B cell (primary cell): ENCODE measurements at regions not wholly inside any gene's neighbourhood (a gene's known extent, or its start where the extent isn't known, plus 50 kb on each side); places are given as distances from the start of the nearest gene placed in this dataset.

Experiments
- ATAC-seq: fragments of 200-7000 bp; cut with Tn5 transposase; one replicate; pipeline ENCODE4 v1.10.0; 2021; ENCODE audit warnings: low read depth, mild to moderate bottlenecking, moderate number of reproducible peaks, moderate library complexity
- CTCF ChIA-PET: fragments of 350-600 bp; sonication (Branson Sonifier 250); formaldehyde crosslinking; loops from one replicate; lab custom pipeline; 2021; ENCODE audit warnings: antibody characterized with exemption, inconsistent platforms; lab: Charles Lee
- POLR2A ChIA-PET: fragments of 350-600 bp; sonication (Branson Sonifier 250); formaldehyde crosslinking; loops from one replicate; lab custom pipeline; 2021; ENCODE audit warnings: antibody characterized with exemption; lab: Charles Lee
- DNase-seq: peaks from one replicate; pipeline ENCODE4 v3.0.0; 2013
- H2AFZ ChIP-seq: 2 replicates; pipeline ENCODE4 v1.6.1; 2012; ENCODE audit warnings: mild to moderate bottlenecking, low read depth, low read length; ENCODE audit not compliant: insufficient read depth, poor library complexity, severe bottlenecking
- H3K27ac ChIP-seq, 2 donors: 1 replicate in 1 of 2; 2 replicates in 1 of 2; pipeline ENCODE4 v1.5.1; 2012 to 2013; ENCODE audit warnings: low read length in 2 of 2, mild to moderate bottlenecking in 2 of 2, moderate library complexity in 1 of 2
- H3K27me3 ChIP-seq, 4 experiments: fragments of 200-600 bp in 1 of 4; sonication (generic) in 1 of 4; replicated peaks in 1 of 4; 1 replicate in 2 of 4; 2 replicates in 2 of 4; pipeline versions ENCODE4 v1.6.1 to v1.7.0; 2013 to 2016; ENCODE audit warnings: low read length in 3 of 4, mild to moderate bottlenecking in 2 of 4, mixed read lengths in 1 of 4, moderate library complexity in 1 of 4; ENCODE audit not compliant: insufficient read depth in 4 of 4, control insufficient read depth in 3 of 4; ENCODE audit errors: control extremely low read depth in 1 of 4
- H3K36me3 ChIP-seq, 2 experiments: replicated peaks in 1 of 2; 1 replicate in 1 of 2; 2 replicates in 1 of 2; pipeline versions ENCODE4 v1.6.1 to v1.7.1; 2013; ENCODE audit warnings: low read length in 1 of 2; ENCODE audit not compliant: insufficient read depth in 2 of 2, control insufficient read depth in 1 of 2; ENCODE audit errors: control extremely low read depth in 1 of 2, extremely low read depth in 1 of 2
- H3K4me1 ChIP-seq, 2 donors: fragments of 200-600 bp in 1 of 2; sonication (generic) in 1 of 2; 1 replicate in 1 of 2; 2 replicates in 1 of 2; pipeline versions ENCODE4 v1.5.1 to v1.6.1; 2013 to 2017; ENCODE audit warnings: low read length in 2 of 2; ENCODE audit not compliant: control insufficient read depth in 2 of 2, insufficient read depth in 2 of 2
- H3K4me2 ChIP-seq: replicated peaks from 2 replicates; pipeline ENCODE3; 2012; ENCODE audit warnings: mild to moderate bottlenecking, low read depth, low read length; ENCODE audit not compliant: poor library complexity, severe bottlenecking
- H3K4me3 ChIP-seq, 5 experiments: fragments of 200-600 bp in 1 of 5; sonication (generic) in 1 of 5; 1 replicate in 3 of 5; 2 replicates in 2 of 5; pipeline versions ENCODE4 v1.5.1 to v1.7.0; 2011 to 2016; ENCODE audit warnings: low read length in 4 of 5, mild to moderate bottlenecking in 4 of 5, low read depth in 2 of 5, control low read depth in 1 of 5, moderate library complexity in 1 of 5; ENCODE audit not compliant: insufficient read depth in 1 of 5; ENCODE audit errors: control extremely low read depth in 1 of 5, extremely low read depth in 1 of 5
- H3K79me2 ChIP-seq: fragments of 200-600 bp; sonication (generic); one replicate; pipeline ENCODE4 v1.6.0; 2016; ENCODE audit warnings: low read length; ENCODE audit not compliant: control insufficient read depth, insufficient read depth
- H3K9ac ChIP-seq: fragments of 200-600 bp; sonication (generic); 2 replicates; pipeline ENCODE4 v1.6.1; 2017; ENCODE audit warnings: mild to moderate bottlenecking, low read length, moderate library complexity
- H3K9me3 ChIP-seq, 3 donors: one replicate each; pipeline versions ENCODE4 v1.6.1 to v1.7.1; 2013; ENCODE audit warnings: low read length in 2 of 3; ENCODE audit not compliant: control insufficient read depth in 2 of 3, insufficient read depth in 1 of 3; ENCODE audit errors: control extremely low read depth in 1 of 3
- H4K20me1 ChIP-seq: 2 replicates; pipeline ENCODE4 v1.6.0; 2012; ENCODE audit warnings: mild to moderate bottlenecking, low read length; ENCODE audit not compliant: insufficient read depth, control insufficient read depth, poor library complexity, severe bottlenecking
- H3K27ac Mint-ChIP-seq: one replicate; pipeline ENCODE4 v1.8.0; 2021; ENCODE audit warnings: mixed read lengths
- H3K27me3 Mint-ChIP-seq: one replicate; pipeline ENCODE4 v1.8.0; 2021; ENCODE audit warnings: mixed read lengths
- H3K4me1 Mint-ChIP-seq: one replicate; pipeline ENCODE4 v1.8.0; 2021; ENCODE audit warnings: mixed read lengths
- H3K4me3 Mint-ChIP-seq: one replicate; pipeline ENCODE4 v1.8.0; 2021; ENCODE audit warnings: mixed read lengths
- H3K9me3 Mint-ChIP-seq: one replicate; pipeline ENCODE4 v1.8.0; 2022; ENCODE audit warnings: mixed read lengths; ENCODE audit not compliant: insufficient read depth
- EZH2 ChIP-seq: IDR thresholded peaks from 2 replicates; pipeline ENCODE4 v1.6.1; 2012; ENCODE audit warnings: borderline replicate concordance, low read depth, mild to moderate bottlenecking, moderate library complexity, low read length; ENCODE audit not compliant: insufficient read depth, poor library complexity, severe bottlenecking
- WGBS: methylation state at CpG from one replicate; pipeline ENCODE4 v1.1.5; 2013; ENCODE audit warnings: missing lambda C conversion rate; ENCODE audit not compliant: insufficient coverage; 5-methylcytosine and 5-hydroxymethylcytosine counted together
- intact Hi-C: fragments of 100-400 bp; cut with micrococcal nuclease; formaldehyde crosslinking; loops from one replicate; pipeline ENCODE4 v1.10.0; 2022
- TF ChIP-seq, protein P1 (sequence below): fragments of 200-600 bp; IDR thresholded peaks from one replicate; pipeline ENCODE4 v1.8.0; 2022; ENCODE audit warnings: antibody characterized with exemption, mild to moderate bottlenecking

DNA sequence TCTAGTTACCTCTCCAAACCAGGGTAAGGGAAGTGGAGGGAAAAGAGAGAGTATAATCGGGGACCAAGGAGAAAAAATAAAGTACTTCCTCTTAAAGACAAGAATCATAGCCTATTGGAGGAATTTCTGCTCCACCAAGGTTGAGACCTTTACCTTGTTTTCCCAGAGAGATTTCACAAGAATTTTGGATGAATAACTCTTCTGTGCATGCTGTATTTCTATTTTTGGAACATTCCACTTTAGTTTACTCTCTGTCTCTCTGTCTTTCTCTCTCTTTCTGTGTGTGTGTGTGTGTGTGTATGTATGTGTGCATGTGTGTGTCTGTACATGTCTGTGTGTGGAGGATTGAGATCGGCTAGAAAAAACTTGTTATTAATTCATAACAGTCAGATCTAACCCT, 318.4 kb upstream of the RGS18 start:
- TF ChIP-seq, protein P1, sequence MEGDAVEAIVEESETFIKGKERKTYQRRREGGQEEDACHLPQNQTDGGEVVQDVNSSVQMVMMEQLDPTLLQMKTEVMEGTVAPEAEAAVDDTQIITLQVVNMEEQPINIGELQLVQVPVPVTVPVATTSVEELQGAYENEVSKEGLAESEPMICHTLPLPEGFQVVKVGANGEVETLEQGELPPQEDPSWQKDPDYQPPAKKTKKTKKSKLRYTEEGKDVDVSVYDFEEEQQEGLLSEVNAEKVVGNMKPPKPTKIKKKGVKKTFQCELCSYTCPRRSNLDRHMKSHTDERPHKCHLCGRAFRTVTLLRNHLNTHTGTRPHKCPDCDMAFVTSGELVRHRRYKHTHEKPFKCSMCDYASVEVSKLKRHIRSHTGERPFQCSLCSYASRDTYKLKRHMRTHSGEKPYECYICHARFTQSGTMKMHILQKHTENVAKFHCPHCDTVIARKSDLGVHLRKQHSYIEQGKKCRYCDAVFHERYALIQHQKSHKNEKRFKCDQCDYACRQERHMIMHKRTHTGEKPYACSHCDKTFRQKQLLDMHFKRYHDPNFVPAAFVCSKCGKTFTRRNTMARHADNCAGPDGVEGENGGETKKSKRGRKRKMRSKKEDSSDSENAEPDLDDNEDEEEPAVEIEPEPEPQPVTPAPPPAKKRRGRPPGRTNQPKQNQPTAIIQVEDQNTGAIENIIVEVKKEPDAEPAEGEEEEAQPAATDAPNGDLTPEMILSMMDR = no peak
- POLR2A ChIA-PET = no interaction called here
- Histone ChIP-seq H3K27me3 (no peaks in the 10 kb centered on the region), H2AFZ (no peak overlapping the region), H4K20me1 (no peaks in the 10 kb centered on the region), H3K9me3 (no peaks in the 10 kb centered on the region), H3K36me3 (no peaks in the 10 kb centered on the region), H3K4me3 (no peak overlapping the region), H3K27ac (no peak overlapping the region), H3K9ac (no peak overlapping the region), H3K4me2 (no peak overlapping the region), H3K4me1 (no peaks in the 10 kb centered on the region), H3K79me2 (no peaks in the 10 kb centered on the region)
- CTCF ChIA-PET = no interaction called here
- ATAC-seq = no peak
- H3K27ac Mint-ChIP-seq = no peak overlapping the region
- no peak for DNase-seq
- intact Hi-C loops = no loop called here
- H3K9me3 Mint-ChIP-seq = no peaks in the 10 kb centered on the region
- no peaks in the 10 kb centered on the region for H3K4me1 Mint-ChIP-seq
- no CpG with 5 or more reads among the region's 2 CpGs for WGBS
- no peaks in the 10 kb centered on the region for H3K27me3 Mint-ChIP-seq
- H3K4me3 Mint-ChIP-seq = no peak overlapping the region

DNA sequence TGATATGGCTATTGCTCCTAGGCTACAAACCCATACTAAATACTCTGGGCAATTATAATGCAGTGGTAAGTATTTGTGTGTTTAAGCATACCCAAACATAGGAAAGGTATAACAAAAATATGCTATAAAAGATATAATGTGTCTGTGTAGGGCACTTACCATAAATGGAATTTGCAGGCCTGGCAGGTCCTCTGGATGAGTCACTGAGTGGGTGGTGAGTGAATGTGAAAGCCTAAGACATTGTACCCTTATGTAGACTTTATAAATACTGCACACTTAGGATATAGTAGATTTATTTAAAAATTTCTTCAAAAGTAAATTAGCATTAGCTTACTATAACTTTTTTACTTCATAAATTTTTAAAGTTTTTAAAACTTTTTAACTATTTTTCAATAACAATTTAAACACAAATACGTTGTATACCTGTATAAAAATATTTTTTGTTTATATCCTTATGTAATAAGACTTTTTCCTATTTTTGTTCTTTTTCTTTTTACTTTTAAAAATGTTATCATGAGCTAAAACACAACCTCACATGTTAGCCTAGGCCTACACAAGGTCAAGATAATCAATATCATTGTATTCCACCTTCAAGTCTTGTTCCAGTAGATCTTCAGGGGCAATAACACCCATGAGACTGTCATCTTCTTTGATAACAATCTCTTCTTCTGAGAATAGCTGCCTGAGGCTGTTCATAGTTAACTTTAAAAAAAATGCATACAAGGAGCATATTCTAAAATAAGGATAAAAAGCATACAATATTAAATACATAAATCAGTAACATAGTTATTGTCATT, 306.3 kb upstream of the RGS18 start:
- POLR2A ChIA-PET = no interaction called here

More for the DNA sequence above, 306.3 kb upstream of the RGS18 start:
- no peak for TF ChIP-seq EZH2
- TF ChIP-seq, protein P1 = no peak
- Histone ChIP-seq H4K20me1 (no peaks in the 10 kb centered on the region), H3K79me2 (no peaks in the 10 kb centered on the region), H3K9me3 (no peaks in the 10 kb centered on the region), H2AFZ (no peak overlapping the region), H3K4me3 (no peak overlapping the region), H3K27me3 (no peaks in the 10 kb centered on the region), H3K36me3 (no peaks in the 10 kb centered on the region), H3K27ac (no peak overlapping the region), H3K4me1 (no peaks in the 10 kb centered on the region), H3K9ac (no peak overlapping the region), H3K4me2 (no peak overlapping the region)
- Mint-ChIP-seq H3K4me3 (no peak overlapping the region), H3K4me1 (no peaks in the 10 kb centered on the region), H3K9me3 (no peaks in the 10 kb centered on the region), H3K27me3 (no peaks in the 10 kb centered on the region), H3K27ac (no peak overlapping the region)
- intact Hi-C loops = no loop called here
- CTCF ChIA-PET = no interaction called here
- DNase-seq = no peak
- WGBS = no CpG with 5 or more reads among the region's 1 CpG
- ATAC-seq = no peak
